Bone marrow (tissue), 2 donors: ENCODE measurements at regions not wholly inside any gene's neighbourhood (a gene's known extent, or its start where the extent isn't known, plus 50 kb on each side); places are given as distances from the start of the nearest gene placed in this dataset.

Experiments
- DNase-seq, 2 donors: peaks; one replicate each; lab custom pipeline; 2025; lab: John Stamatoyannopoulos, UW

DNA sequence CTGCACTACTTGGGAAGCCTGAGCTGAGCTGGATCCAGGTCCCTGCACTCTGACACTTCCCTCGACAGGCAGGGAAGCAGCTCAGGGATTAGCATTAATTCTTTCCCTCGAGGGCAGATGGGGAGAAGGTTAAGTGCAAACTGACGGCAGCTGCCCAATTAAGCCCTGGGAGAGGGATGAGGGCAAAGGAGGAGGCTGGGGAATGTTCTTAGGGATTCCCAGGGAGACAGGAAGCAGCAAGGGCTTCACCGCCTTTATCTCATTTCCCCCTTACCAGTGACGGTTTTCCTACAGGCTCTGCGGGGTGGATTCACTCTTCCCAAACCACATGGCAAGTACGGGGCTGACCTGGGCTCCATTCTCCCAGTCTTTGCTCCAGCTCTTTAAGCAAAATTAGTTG lies 519.0 kb upstream of the PROK2 start:
- no peak for DNase-seq

DNA sequence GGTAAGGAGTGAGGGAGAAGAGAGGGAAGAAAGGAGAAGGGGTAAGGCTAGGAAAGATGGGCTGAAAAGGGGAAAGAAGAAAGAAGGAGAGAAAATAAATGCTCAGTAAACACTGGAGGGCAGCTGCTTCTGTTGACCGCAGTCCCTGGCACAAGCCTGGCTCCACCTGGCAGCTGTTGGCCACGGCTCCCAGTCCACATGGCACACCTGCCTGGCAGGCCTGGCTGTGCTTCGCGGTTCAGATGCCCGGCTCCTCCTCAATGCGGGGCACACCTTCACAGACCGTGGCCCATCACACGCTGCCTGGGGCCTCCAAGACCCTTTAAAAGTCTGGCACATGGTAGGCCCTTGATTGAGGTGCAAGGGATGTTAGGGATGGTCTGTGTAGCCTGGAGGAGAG lies 516.8 kb upstream of the PROK2 start:
- no peak for DNase-seq

DNA sequence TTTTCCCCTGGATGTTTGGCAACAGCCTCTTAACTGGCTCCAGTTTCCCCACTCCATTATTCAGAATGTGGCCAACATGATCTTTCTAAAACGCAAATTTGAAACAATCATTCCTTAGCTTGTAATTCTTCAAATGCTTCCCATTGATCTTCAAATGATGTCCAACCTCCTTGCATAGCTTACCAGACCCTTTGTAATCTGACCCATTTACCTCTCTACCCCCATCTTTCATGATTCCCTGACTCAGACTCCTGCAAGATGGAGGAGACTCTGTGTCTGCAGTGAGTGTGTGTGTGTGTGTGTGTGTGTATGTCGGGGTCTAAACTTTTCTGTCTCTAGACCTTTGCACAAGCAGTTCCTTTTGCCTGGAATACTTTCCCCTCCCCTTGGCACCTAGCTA lies 515.7 kb upstream of the PROK2 start:
- no peak for DNase-seq

DNA sequence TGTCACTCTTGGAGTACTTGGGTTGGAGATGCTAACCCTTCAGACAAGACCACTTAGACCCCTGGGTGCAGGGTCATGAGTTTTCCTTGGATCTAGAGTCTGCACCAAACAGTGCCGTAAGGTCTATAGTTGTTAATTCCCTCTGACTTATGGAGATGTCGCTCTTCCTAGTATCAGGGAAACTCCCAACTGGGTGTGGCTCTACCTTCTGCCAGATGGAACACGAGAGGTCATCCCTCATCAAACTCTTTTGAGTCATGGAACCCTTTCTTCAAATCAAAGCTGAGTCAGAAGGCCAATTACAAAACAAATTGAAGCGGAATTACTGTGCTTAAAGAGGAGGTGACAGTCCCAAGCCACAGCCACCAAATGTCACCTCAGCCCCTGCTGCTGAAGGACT lies 514.9 kb upstream of the PROK2 start:
- DNase-seq = no peak

DNA sequence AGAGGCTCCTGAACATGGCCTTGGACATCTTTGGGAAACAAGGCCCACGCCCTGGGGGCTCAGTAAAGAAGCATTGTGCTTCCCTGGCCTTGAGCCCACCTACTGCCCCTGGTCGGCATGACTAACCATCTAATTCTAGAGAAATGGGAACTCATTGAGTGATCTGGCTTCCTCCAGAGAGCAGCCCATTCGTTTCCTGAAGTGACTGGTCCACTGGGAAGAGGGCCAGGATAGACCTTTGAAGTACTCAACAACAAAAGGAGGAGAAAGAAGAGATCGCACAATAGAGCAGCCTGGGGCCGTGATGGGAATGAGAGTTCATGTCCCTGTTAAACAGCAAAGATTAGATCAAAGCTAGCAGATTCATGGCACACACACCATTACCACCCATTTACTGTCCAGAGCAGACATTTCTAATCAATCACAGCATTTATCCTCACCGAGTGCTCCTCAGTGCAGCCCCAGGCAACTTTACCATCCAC lies 514.4 kb upstream of the PROK2 start:
- peak in 1 of 2 donors; percentile 20 for DNase-seq

DNA sequence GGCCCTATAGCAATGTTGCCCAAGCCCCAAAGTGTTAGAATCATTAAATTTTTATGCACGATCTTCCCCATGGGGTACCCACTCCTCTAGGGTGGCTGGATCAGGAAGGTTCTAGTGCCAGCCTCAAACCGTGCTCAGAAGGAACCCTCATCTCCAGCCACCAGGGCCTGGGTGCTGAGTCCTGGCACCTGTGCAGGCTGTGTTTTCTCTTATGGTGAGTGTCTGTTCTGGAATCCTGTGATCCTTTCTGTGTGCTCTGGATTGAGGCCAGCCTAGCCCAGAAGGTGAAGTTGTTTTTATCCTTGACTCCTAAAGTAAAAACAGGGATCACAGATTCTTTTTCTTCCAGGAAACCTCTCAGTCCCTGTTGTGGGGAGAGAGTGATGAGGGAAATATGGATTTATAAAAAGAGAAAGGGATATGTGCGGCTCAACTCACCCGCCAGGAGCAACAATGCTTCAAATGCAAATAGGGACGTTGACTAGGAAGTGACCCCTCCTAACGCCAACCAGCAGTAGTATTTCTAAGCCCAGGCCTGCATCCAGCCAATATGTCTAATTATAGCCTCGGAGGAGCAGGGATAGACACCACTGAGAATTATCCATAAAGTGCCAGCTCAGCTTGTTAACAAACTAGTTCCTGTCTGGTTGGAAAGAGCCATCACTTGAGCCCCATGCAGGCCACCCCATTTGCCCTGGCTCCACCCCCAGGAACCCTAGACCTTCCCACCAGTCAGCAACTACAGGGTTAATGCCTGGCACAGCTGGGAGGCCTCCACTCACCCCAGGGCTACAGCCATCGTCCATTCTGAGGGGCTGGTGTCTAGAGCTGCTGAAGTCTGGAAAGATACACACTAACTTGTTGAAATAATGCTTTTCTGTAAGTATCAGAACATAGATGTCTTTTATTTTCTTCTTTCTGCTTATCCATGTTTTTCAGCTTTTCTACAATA lies 513.5 kb upstream of the PROK2 start:
- no peak for DNase-seq

DNA sequence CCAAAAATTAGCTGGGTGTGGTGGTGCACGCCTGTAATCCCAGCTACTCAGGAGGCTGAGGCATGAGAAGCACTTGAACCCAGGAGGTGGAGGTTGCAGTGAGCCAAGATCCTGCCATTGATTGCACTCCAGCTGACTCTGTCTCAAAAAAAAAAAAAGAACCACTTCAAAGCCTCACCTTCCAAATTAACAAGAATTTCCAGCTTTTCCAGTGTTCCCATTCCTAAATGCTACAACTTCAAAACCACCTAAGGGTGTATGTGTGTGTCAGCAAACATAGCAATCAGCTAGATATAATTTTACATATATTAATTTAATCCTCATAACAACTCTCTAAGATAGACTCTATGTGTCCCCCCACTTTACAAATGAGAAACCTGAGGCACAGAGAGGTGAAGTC lies 512.5 kb upstream of the PROK2 start:
- no peak for DNase-seq

DNA sequence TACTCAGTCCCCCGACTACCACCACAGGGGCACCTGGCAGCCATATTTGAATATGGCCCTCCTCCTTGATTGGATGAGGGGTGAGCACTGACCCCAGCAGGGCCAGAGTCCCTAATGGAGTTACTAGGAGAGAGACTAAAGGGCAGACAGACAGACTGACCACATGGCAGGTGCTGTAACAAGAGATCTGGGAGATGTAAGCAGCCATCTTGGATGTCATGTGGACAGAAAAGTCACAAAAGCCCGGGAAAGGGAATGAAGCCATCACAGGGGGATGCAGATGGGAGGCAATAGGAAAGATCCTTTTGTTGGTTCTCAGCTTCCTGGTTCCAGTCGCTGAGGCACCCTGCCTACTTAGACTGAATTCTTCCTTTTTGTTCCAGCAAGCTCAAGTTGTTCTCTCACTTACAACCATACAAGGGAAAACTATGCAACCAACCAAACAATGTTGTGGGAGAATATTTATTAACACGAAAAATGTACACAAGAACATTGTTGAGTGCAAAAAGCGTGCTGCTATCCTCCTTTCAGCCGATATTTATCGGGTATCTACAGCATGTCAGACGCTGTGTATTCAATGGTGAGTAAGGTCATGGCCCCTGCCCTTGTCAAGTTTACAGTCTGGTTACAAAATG lies 511.6 kb upstream of the PROK2 start:
- no peak for DNase-seq

DNA sequence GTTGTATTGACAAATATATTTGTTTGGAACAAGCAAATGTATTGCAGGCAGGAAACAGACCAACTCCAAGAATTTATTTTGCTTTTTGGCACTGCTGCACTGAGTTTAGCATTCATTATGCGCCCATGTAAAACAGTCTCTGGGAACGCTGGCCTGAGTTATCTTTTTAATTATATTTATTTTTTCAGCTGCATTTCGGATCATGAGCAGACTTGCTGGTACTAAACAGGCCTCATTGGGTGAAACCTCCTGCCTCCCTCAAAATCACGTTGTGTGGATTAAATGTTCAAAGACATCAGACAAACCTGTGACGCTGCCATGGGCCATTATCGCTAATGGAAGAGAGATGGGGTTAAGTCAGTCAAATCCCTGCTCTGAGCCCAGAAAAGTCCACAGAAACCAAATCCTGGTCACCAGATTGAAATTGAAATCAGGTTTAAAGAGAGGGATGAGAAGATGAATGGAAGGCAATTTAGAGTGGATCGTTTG lies 511.1 kb upstream of the PROK2 start:
- DNase-seq = no peak

DNA sequence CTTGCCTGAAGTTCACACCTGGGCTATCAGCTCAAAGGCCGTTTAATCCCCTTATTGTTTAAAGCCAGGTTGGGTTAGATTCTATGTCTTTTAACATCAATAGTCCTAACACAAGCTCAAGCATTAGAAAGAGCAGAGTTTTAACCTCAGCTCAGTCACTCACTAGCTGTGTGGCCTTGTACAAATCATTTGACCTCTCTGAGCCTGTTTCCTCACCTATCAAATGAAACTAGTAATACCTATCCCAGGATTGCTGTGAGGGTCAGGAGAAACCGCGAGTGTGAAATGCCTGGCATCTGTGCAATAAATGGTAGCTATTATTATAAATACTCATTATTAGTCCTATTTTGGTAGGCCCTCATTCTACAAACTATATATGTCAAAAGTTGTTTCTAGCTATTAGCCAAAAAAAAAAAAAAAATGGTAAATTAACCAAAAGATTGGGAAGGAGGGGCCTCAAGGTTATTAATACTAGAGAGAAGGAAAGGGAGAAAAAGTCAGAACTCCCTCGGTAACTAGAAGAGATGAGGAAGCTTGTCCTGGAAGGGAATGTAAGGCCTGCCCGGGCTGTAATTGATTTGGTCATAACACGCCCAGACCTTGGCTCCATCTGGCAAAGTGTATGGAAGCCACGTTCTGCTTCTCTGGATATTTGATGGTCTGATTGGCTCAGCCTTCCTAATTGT lies 510.5 kb upstream of the PROK2 start:
- DNase-seq = no peak

DNA sequence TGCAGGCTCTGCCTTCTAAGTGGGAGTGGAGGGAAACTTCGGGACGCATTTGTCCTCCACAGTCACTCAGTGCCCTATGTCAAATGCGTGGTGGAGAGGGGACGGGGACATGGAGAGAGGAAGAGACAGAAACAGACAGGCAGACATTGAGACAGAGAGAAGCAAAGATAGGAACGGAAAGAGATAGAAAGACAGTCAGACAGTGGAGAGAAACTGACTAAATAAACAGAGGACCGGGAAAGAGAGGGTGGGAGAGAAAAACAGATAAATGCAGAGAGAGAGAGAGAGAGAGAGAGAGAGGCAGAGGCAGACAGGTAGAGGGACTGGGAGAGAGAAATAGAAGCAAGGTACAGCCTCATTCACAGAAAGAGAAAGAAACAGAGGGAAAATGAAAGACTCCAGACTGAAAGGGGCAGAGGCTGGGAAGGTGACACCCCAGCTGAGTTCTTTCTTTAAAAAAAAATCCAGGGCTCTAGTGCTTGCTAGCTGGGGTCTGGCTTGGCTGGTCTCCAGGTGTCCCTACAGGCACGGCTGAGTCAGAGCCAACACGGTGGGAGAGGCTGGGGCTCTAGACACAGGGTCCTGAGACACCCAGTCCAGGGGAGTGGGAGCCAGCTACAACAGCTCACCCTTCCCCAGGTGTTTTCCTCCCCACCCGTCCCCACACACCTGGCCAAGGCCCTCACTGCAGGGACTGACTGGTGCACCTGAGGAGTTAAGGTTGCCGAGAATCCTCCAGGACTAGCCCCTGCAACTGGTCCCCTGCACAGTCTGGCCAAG lies 506.1 kb upstream of the PROK2 start:
- DNase-seq = no peak

DNA sequence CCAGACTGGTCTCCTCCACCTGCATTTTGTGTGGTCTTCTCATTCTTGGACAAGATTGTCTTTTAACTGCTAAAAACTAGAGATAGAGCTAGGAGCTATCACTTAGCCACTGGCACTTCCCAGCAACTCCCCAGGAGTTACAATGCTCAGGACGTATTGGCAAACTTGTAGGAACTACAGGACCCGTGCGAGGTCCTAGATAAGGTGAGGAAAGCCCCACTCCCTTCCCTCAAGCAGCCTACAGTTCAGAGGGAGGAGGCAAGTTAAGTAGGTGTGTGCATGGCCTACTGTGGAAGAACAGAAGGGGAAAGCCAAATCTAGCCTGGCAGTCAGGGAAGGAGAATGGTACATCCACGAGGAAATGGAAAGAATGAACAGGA lies 504.7 kb upstream of the PROK2 start:
- DNase-seq = no peak

DNA sequence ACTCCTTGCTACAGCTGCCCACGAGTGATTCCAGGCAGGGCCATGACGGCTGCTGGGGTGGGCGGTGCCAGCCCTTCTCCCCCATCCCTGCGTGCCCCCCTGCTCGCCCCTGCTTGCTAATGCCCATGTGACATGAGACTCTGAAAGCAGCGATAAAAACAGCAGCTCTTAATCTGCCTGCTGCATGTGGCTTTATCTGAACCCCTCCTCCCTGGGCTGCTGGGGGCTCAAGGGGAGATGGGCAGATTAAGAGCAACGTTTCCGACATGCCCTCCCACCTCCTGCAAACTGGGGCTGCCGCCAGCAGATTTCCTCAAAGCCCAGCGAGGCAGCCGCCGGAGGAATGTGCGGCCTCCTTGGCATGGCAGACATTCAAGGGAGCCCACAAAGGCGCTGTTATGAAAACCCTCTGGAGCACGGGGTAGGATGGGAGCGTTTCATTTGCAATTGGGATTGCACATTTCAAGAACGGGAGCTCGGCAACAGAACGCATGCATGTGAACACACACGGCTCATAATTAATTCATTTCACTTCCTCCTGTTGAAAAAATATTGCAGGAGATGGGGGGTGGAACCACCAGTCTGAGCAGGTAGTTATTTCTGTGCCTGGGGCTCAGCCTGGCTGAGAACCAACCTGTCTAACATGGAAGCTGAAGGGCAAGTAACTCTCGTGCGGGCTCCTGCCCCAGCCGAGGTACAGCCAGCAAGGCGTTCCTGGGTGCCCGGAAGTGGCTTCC lies 504.2 kb upstream of the PROK2 start:
- DNase-seq = peak in 1 of 2 donors; percentile 75

DNA sequence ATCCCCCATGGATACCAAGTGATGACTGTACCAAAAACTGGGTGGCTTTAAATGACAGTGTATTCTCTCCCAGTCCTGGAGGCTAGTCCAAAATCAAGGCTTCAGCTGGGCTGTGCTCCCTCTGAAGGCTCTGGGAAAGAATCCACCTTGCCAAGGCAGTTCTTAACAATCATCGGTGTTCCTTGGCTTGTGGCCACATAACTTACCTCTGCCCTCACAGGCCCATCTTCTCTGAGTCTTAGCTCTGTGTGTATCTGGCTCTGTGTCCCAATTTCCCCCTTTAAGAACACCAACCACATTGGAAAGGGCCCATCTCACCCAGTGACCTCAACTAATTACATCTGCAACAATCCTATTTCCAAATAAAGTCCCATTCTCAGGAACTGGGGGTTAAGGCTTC lies 503.0 kb upstream of the PROK2 start:
- DNase-seq = no peak

DNA sequence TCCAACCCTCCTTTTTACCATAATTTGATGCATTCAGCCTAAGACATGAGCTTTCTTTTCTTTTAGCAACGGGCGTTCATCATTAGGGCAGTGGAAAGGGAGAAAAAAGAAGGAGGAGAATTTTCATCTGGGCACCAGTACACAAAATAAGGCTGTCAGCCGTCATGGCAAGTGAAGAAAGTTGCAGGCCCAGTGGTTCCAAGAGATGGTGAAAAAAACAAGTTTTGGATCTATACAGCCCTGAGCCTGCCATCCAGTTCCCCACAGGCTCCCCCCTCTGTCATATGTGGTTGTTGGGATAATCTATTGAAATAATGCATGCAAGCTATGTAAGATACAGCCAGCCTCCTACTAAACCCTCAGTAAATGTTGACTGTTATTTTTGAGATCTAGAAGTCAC lies 500.6 kb upstream of the PROK2 start:
- no peak for DNase-seq

DNA sequence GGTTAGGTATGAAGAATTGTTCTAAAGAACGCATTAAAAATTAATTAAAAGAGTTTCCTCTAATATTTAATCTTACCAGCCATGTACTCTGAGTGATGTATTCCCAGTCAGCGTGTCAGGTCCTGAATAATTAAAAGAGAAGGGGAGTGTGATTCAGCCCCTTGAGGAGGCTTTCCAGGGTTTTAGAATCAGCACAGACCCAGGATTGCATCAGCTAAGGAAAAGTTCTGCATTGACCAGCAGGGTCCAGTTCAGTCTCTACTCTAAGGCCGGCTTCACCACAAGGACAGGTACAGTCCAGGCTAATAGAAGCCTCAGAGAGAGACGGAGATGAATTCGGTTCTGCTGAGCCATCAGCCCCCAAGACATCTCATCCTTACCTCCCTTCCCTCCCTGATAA lies 499.5 kb upstream of the PROK2 start:
- no peak for DNase-seq

DNA sequence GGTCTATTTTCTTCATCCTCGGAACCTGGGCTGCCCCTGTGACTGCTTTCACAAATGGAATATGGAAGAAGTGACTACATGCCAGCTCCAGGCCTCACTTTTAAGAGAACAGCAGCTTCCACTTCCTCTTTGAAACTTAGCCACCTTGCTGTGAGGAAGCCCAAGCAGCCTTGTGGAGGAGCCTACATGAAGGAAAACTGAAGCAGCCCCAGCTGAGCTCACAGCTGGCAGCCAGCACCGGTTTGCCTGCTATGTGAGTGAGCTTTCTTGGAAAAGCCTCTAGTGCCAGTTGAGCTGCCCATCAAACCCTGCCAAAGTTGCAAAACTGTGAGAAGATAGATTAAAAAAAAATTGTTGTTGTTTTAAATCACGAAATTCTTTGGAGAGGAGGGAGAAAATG lies 498.0 kb upstream of the PROK2 start:
- DNase-seq = no peak

DNA sequence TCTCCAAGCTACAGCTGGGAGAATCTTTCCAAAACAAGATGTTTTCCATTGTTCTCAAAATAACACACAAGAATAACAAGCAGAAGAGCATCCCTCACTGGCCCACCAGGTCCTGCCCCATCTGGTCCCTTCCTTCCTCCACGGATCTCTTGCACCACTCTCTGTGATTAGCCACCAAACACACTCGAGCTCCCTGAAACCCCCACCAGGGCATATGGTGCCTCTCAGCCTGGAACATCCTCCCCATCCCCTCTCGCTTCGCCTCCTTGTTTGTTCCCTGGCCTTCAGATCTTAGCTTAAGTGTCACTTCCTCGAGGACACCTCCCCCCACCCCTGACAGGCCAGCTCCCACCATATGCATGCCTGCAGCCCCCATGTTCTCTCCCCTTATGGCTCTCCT lies 496.6 kb upstream of the PROK2 start:
- DNase-seq = no peak

DNA sequence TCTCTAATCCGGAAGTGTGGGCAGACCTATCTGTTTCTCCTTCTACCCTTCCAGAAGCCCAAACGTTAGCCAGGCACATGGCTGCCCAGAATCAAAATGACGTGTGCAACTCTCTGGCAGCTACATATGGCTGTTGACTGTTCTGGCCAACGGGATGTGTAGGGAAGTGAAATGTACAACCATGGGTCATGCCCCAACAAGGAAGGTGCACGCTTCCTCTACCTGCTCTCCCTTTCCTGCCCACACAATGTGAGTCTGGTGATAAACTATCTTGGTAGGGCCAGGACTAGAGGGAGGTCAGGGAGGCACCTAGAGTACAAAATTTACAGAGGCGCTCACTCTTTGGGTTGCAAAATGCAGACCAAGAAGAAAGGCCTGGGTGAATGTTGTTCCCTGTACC lies 495.9 kb upstream of the PROK2 start:
- no peak for DNase-seq

DNA sequence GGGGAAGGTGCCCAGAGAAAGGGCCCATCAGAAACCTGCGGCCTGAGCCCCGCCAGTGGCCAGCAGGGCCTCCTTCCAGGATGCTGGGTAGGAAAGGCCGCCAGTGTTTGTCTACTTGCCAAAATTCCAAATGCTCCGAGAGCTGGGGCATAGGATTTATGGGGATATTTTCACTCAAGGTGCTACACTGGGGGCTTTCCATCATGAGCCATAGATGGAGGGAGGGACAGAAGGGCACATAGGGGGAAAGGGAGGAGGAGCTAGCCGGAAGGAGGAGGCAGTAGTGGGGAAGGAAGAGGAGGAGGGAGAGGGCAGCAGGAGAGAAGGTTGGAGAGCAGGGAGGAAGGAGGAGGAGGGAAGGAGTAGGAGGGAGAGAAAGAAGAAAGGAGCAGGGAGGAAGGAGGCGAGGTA lies 494.7 kb upstream of the PROK2 start:
- no peak for DNase-seq

DNA sequence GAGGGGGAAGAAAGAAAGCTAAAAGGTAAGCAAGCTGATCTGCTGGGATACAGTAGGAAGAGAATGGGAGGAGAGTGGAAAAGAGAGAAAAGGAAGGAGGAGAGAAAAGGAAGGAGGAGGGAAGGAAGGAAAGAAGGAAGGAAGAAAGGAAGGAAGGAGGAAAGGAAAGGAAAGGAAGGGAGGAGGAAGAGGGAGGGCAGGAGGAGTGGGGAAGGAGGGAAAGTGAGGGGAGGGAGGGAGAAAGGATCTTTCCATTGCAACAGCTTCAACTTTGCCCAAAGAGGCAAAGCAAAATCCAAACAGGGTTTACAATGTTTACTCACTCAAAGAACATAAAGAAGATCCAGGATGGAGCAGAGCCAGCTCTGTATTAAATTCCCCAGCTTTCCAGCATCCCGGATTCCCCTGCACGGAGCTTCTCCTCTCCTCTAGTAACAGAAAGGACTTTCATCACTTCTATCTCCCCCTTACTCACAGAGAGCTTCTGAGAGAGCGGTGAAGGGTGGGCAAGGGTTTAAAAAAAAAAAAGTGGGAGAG lies 494.2 kb upstream of the PROK2 start:
- no peak for DNase-seq
